ENCODE measurements at regions not wholly inside any gene's neighbourhood (a gene's known extent, or its start where the extent isn't known, plus 50 kb on each side); places are given as distances from the start of the nearest gene placed in this dataset.

GRCh38 chr5:99285606-99286005 lies 356.8 kb upstream of the CHD1 start:
- Mint-ChIP-seq H3K4me3 (no peak overlapping the region), H3K9me3 (no peaks in the 10 kb centered on the region), H3K27ac (no peak overlapping the region; a peak in 1 of 7 replicates), H3K4me1 (no peaks in the 10 kb centered on the region), H3K36me3 (ENCODE audit: insufficient read depth in 1 of 3, low read depth in 3 of 3) (no peaks in the 10 kb centered on the region), H3K27me3 (ENCODE audit: low read depth) (no peaks in the 10 kb centered on the region)
- H3K27ac ChIP-seq (ENCODE audit: insufficient read length, low read depth, low read length): no peak overlapping the region
- H3K27me3 ChIP-seq (ENCODE audit: insufficient read depth, low read length): no peaks in the 10 kb centered on the region
- H2BK120ac ChIP-seq (ENCODE audit: low read depth, low read length, poor library complexity, severe bottlenecking): no peak overlapping the region
- no peaks in the 10 kb centered on the region for H3K4me1 ChIP-seq (ENCODE audit: insufficient read depth, low read length)
- H3K4ac ChIP-seq (ENCODE audit: low read depth, low read length): no peak overlapping the region
- H3K23ac ChIP-seq (ENCODE audit: insufficient read length, low read depth, low read length): no peak overlapping the region
- no peak overlapping the region for H2BK12ac ChIP-seq (ENCODE audit: insufficient read length, low read depth, low read length)
- no peak overlapping the region for H4K8ac ChIP-seq (replicated peaks; ENCODE audit: insufficient read length, low read depth, low read length)
- H2AFZ ChIP-seq (ENCODE audit: low read length): no peak overlapping the region
- H2BK5ac ChIP-seq (ENCODE audit: insufficient read length, low read length): no peak overlapping the region
- H2AK5ac ChIP-seq (ENCODE audit: insufficient read length, low read length): no peak overlapping the region
- no peak overlapping the region for H3K18ac ChIP-seq (ENCODE audit: insufficient read length, low read depth, low read length)
- no peak overlapping the region for H2BK15ac ChIP-seq (ENCODE audit: low read depth, low read length)
- H4K20me1 ChIP-seq (ENCODE audit: control insufficient read depth, insufficient read depth, insufficient read length): no peaks in the 10 kb centered on the region
- no peaks in the 10 kb centered on the region for H3K79me2 ChIP-seq (ENCODE audit: insufficient read depth, low read length)
- no peaks in the 10 kb centered on the region for H3K23me2 ChIP-seq (ENCODE audit: insufficient read length, low read depth, low read length, poor library complexity, severe bottlenecking)
- no peak overlapping the region for H3K4me2 ChIP-seq (ENCODE audit: insufficient read depth, insufficient read length, low read length)
- H3K9me3 ChIP-seq (ENCODE audit: control insufficient read depth, low read depth, low read length): no peaks in the 10 kb centered on the region
- no peak overlapping the region for H3K9ac ChIP-seq (ENCODE audit: extremely low read depth, insufficient read length, low read length)
- H3T11ph ChIP-seq (ENCODE audit: low read length): no peak overlapping the region
- no peaks in the 10 kb centered on the region for H3K79me1 ChIP-seq (ENCODE audit: insufficient read depth, low read depth, low read length, poor library complexity, severe bottlenecking)
- H4K91ac ChIP-seq (ENCODE audit: insufficient read length, low read depth, low read length): no peak overlapping the region
- no peak for TF ChIP-seq CTCF (conservative IDR thresholded peaks at IDR 0.05)
- no peak for DNase-seq
- no peak overlapping the region for H4K5ac ChIP-seq (ENCODE audit: insufficient read length, low read depth, low read length)
- H3K56ac ChIP-seq (ENCODE audit: insufficient read length, low read depth, low read length): no peak overlapping the region
- no peak overlapping the region for H3K14ac ChIP-seq (ENCODE audit: insufficient read depth, low read length)
- WGBS (ENCODE audit: extremely low coverage, insufficient read length, low lambda C conversion rate): no CpG with 5 or more reads among the region's 1 CpG
- no peak overlapping the region for H2BK20ac ChIP-seq (ENCODE audit: low read depth, low read length, poor library complexity, severe bottlenecking)
